ENCODE measurements at regions not wholly inside any gene's neighbourhood (a gene's known extent, or its start where the extent isn't known, plus 50 kb on each side); places are given as distances from the start of the nearest gene placed in this dataset.

DNA sequence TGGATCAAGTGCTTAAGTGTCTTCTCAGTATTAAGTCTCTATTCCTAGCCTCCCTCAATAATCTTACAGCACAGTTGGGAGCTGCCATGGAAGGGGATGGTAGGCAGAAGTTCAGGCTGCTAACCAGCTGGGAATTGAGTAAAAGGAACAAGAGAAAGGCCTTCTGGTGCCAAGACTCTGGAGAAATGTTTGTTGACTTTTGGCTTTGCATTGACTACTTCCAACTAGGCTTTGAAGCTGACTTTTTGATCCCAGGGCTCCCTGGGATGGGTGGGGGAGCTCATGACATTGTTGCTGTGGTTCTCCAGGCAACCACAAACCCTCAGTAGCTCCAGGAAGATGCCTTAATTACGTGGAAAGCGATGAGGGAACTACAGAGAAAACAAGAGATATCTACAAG is 85.2 kb upstream of the HTR4 start:
- TF ChIP-seq CTCF (IDR thresholded peaks at IDR 0.05; ENCODE audit: low read depth, low read length, missing input control): no peak
- TF ChIP-seq, protein P1, sequence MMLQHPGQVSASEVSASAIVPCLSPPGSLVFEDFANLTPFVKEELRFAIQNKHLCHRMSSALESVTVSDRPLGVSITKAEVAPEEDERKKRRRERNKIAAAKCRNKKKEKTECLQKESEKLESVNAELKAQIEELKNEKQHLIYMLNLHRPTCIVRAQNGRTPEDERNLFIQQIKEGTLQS (IDR thresholded peaks at IDR 0.05): no peak
- no peak for TF ChIP-seq EGR1 (IDR thresholded peaks at IDR 0.05; ENCODE audit: low read depth in 2 of 2)
- TF ChIP-seq HNF4G (IDR thresholded peaks at IDR 0.05): no peak
- TF ChIP-seq, protein P2, sequence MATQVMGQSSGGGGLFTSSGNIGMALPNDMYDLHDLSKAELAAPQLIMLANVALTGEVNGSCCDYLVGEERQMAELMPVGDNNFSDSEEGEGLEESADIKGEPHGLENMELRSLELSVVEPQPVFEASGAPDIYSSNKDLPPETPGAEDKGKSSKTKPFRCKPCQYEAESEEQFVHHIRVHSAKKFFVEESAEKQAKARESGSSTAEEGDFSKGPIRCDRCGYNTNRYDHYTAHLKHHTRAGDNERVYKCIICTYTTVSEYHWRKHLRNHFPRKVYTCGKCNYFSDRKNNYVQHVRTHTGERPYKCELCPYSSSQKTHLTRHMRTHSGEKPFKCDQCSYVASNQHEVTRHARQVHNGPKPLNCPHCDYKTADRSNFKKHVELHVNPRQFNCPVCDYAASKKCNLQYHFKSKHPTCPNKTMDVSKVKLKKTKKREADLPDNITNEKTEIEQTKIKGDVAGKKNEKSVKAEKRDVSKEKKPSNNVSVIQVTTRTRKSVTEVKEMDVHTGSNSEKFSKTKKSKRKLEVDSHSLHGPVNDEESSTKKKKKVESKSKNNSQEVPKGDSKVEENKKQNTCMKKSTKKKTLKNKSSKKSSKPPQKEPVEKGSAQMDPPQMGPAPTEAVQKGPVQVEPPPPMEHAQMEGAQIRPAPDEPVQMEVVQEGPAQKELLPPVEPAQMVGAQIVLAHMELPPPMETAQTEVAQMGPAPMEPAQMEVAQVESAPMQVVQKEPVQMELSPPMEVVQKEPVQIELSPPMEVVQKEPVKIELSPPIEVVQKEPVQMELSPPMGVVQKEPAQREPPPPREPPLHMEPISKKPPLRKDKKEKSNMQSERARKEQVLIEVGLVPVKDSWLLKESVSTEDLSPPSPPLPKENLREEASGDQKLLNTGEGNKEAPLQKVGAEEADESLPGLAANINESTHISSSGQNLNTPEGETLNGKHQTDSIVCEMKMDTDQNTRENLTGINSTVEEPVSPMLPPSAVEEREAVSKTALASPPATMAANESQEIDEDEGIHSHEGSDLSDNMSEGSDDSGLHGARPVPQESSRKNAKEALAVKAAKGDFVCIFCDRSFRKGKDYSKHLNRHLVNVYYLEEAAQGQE (IDR thresholded peaks at IDR 0.05): no peak
- TF ChIP-seq RXRA (IDR thresholded peaks at IDR 0.05): peak; percentile 42 to 57
- TF ChIP-seq MAX (IDR thresholded peaks at IDR 0.05): no peak
- no peak for TF ChIP-seq GABPA (IDR thresholded peaks at IDR 0.05 in 1 of 2, conservative IDR thresholded peaks at IDR 0.05 in 1 of 2)
- TF ChIP-seq YY1 (IDR thresholded peaks at IDR 0.05): no peak
- TF ChIP-seq TAF1 (conservative IDR thresholded peaks at IDR 0.05): no peak
- no peak for TF ChIP-seq FOXA1 (IDR thresholded peaks at IDR 0.05)

Data from liver (tissue), 3 donors.